RWPE2 (cell line): ENCODE measurements at regions not wholly inside any gene's neighbourhood (a gene's known extent, or its start where the extent isn't known, plus 50 kb on each side); places are given as distances from the start of the nearest gene placed in this dataset.

Experiments
- ATAC-seq: fragments of 200-7000 bp; cut with Tn5 transposase; 3 replicates; pipeline ENCODE4 v1.9.1; 2021; ENCODE audit warnings: low read depth
- DNase-seq: peaks from one replicate; pipeline ENCODE4 v3.0.0-alpha.2; 2020; ENCODE audit warnings: low spot score
- H3K27ac ChIP-seq: fragments of 450-650 bp; 2 replicates; pipeline ENCODE4 v1.5.1; 2017; ENCODE audit warnings: mild to moderate bottlenecking; ENCODE audit not compliant: poor library complexity, severe bottlenecking
- H3K27me3 ChIP-seq: fragments of 250-450 bp; sonication (Bioruptor Pico); 2 replicates; pipeline ENCODE4 v1.5.1; 2021; ENCODE audit warnings: mild to moderate bottlenecking, moderate library complexity; ENCODE audit not compliant: insufficient read depth, poor library complexity, severe bottlenecking
- H3K36me3 ChIP-seq: fragments of 250-450 bp; sonication (Bioruptor Pico); 2 replicates; pipeline ENCODE4 v1.5.1; 2020; ENCODE audit warnings: low read depth, mild to moderate bottlenecking, moderate library complexity
- H3K4me1 ChIP-seq: fragments of 250-450 bp; sonication (Bioruptor Pico); 2 replicates; pipeline ENCODE4 v1.5.1; 2021; ENCODE audit warnings: mild to moderate bottlenecking, moderate library complexity; ENCODE audit not compliant: insufficient read depth, poor library complexity, severe bottlenecking
- H3K4me3 ChIP-seq: fragments of 250-450 bp; sonication (Bioruptor Pico); 2 replicates; pipeline ENCODE4 v1.5.1; 2021; ENCODE audit warnings: mild to moderate bottlenecking, moderate library complexity; ENCODE audit not compliant: severe bottlenecking
- H3K9me3 ChIP-seq: fragments of 250-450 bp; sonication (Bioruptor Pico); 2 replicates; pipeline ENCODE4 v1.5.1; 2021; ENCODE audit warnings: mild to moderate bottlenecking, moderate library complexity; ENCODE audit not compliant: severe bottlenecking
- TF ChIP-seq, protein P1 (sequence below): fragments of 450-650 bp; IDR thresholded peaks from one replicate; pipeline ENCODE4 v1.5.1; 2017; ENCODE audit warnings: mild to moderate bottlenecking, moderate library complexity; ENCODE audit not compliant: poor library complexity, severe bottlenecking

DNA sequence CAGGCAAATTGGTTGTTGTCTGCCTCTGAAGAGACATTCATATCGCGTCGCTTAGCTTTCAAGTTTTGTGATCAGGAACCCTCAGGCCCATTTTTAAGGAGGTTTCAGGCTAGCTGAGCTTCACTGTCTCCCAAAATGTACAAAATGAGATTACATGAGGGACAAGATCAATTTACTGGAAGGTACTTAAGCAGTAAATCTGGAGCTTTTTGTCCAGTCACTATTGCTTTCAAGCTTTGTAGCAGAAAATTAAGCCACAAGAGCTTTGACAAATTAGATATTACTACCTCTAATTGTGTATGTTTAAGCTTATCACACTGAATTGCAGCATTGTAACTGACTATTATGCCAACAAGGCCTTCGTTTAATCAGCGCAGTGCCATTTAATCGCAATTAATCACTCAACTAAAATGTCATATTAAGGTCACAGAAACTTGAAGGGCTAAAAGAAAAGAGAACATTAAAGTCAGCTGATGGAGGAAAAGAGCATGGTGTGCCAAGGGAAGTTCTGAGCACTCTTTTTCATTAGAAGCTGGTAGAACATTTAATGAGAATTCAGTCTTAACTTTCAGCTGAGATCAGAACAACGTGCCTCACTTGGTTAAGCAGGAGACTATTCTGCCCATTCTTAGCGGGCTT, 353.0 kb downstream of the FBXO8 start:
- peaks cover 12% of the 10 kb centered on the region for H3K4me1 ChIP-seq
- no peaks in the 10 kb centered on the region for H3K36me3 ChIP-seq
- H3K9me3 ChIP-seq = no peaks in the 10 kb centered on the region
- DNase-seq (no peak), ATAC-seq (no peak)
- H3K4me3 ChIP-seq = no peak overlapping the region
- no peaks in the 10 kb centered on the region for H3K27me3 ChIP-seq
- no peak overlapping the region for H3K27ac ChIP-seq
- TF ChIP-seq, protein P1, sequence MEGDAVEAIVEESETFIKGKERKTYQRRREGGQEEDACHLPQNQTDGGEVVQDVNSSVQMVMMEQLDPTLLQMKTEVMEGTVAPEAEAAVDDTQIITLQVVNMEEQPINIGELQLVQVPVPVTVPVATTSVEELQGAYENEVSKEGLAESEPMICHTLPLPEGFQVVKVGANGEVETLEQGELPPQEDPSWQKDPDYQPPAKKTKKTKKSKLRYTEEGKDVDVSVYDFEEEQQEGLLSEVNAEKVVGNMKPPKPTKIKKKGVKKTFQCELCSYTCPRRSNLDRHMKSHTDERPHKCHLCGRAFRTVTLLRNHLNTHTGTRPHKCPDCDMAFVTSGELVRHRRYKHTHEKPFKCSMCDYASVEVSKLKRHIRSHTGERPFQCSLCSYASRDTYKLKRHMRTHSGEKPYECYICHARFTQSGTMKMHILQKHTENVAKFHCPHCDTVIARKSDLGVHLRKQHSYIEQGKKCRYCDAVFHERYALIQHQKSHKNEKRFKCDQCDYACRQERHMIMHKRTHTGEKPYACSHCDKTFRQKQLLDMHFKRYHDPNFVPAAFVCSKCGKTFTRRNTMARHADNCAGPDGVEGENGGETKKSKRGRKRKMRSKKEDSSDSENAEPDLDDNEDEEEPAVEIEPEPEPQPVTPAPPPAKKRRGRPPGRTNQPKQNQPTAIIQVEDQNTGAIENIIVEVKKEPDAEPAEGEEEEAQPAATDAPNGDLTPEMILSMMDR = no peak

DNA sequence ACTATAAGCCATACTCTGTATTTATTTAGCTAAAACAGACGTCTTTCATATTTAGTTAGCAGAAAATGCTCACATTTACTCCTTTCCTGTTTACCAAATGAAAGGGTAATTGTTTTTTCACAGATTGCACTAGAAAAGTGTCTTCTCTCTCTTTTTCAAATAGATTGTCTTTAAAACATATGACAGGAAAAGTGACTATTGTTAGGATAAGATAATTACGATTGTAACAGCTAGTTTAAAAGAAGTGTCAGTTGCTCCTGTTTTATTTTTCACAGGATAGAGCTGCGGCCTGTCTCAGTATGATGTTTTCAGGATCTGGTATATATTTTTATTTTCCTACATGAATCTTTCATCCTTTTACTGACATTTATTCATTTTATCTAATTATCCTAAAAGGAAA, 353.5 kb downstream of the FBXO8 start:
- TF ChIP-seq, protein P1 = no peak
- Histone ChIP-seq H3K4me1 (peaks cover 12% of the 10 kb centered on the region), H3K27ac (no peak overlapping the region), H3K27me3 (no peaks in the 10 kb centered on the region), H3K4me3 (no peak overlapping the region), H3K9me3 (no peaks in the 10 kb centered on the region), H3K36me3 (no peaks in the 10 kb centered on the region)
- DNase-seq (no peak), ATAC-seq (no peak)

DNA sequence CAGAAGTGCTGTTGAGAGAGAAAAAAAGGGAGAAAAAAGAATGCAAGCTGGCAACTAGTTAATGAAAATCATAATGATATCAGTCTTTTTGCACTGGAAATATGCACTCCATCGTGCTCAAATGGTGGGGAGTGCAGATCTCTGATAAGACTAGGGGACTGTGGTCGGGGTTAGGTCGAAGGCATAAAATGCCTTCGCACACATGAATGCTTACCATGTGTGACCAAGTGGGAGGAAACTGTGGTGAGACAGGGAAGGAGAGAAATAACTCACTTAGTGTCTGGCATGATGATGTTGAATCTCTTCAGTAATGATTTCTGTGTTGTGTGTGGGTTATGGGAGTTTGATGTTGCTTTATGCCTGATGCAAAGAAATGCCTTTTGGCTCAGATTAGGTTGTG, 358.9 kb downstream of the FBXO8 start:
- ATAC-seq (no peak), DNase-seq (no peak)
- no peaks in the 10 kb centered on the region for H3K4me1 ChIP-seq
- TF ChIP-seq, protein P1 = no peak
- H3K27me3 ChIP-seq = no peaks in the 10 kb centered on the region
- H3K27ac ChIP-seq = no peak overlapping the region
- no peak overlapping the region for H3K4me3 ChIP-seq
- H3K36me3 ChIP-seq = no peaks in the 10 kb centered on the region
- no peaks in the 10 kb centered on the region for H3K9me3 ChIP-seq

GRCh38 chr4:173919861-173920260, 363.6 kb downstream of the FBXO8 start:
- Histone ChIP-seq H3K27me3 (no peaks in the 10 kb centered on the region), H3K4me3 (no peak overlapping the region), H3K36me3 (no peaks in the 10 kb centered on the region), H3K27ac (no peak overlapping the region), H3K9me3 (no peaks in the 10 kb centered on the region), H3K4me1 (no peaks in the 10 kb centered on the region)
- DNase-seq (no peak), ATAC-seq (no peak)
- TF ChIP-seq, protein P1 = no peak

GRCh38 chr4:173919196-173919595, 364.3 kb downstream of the FBXO8 start:
- DNase-seq = no peak
- H3K4me1 ChIP-seq = no peaks in the 10 kb centered on the region
- no peaks in the 10 kb centered on the region for H3K9me3 ChIP-seq

More at GRCh38 chr4:173919196-173919595, 364.3 kb downstream of the FBXO8 start:
- TF ChIP-seq, protein P1 = no peak
- Histone ChIP-seq H3K4me3 (no peak overlapping the region), H3K27ac (no peak overlapping the region), H3K27me3 (no peaks in the 10 kb centered on the region), H3K36me3 (no peaks in the 10 kb centered on the region)
- no peak for ATAC-seq
